Endothelial cell (in vitro differentiated cells): ENCODE measurements at regions not wholly inside any gene's neighbourhood (a gene's known extent, or its start where the extent isn't known, plus 50 kb on each side); places are given as distances from the start of the nearest gene placed in this dataset.

Source experiments
- DNase-seq: peaks from one replicate; pipeline ENCODE4 v3.0.0; 2021; ENCODE audit warnings: low spot score
- H3K27ac Mint-ChIP-seq: one replicate; pipeline ENCODE4 v1.8.0; 2021; ENCODE audit warnings: mixed read lengths, inconsistent platforms; ENCODE audit not compliant: unreplicated experiment
- H3K27me3 Mint-ChIP-seq: one replicate; pipeline ENCODE4 v1.8.0; 2021; ENCODE audit warnings: mild to moderate bottlenecking, moderate library complexity, mixed read lengths, inconsistent platforms; ENCODE audit not compliant: unreplicated experiment
- H3K36me3 Mint-ChIP-seq: one replicate; pipeline ENCODE4 v1.8.0; 2021; ENCODE audit warnings: mild to moderate bottlenecking, low read depth, mixed read lengths, inconsistent platforms; ENCODE audit not compliant: unreplicated experiment
- H3K4me1 Mint-ChIP-seq: one replicate; pipeline ENCODE4 v1.8.0; 2021; ENCODE audit warnings: mild to moderate bottlenecking, mixed read lengths, inconsistent platforms; ENCODE audit not compliant: unreplicated experiment
- H3K4me3 Mint-ChIP-seq: one replicate; pipeline ENCODE4 v1.8.0; 2021; ENCODE audit warnings: mild to moderate bottlenecking, mixed read lengths, inconsistent platforms; ENCODE audit not compliant: unreplicated experiment
- H3K9me3 Mint-ChIP-seq: one replicate; pipeline ENCODE4 v1.8.0; 2021; ENCODE audit warnings: mixed read lengths, inconsistent platforms; ENCODE audit not compliant: unreplicated experiment
- TF ChIP-seq, protein P1 (sequence below): fragments of 200-600 bp; sonication (generic); IDR thresholded peaks from one replicate; pipeline ENCODE4 v1.5.0; 2021; ENCODE audit warnings: antibody characterized with exemption; ENCODE audit not compliant: unreplicated experiment

DNA sequence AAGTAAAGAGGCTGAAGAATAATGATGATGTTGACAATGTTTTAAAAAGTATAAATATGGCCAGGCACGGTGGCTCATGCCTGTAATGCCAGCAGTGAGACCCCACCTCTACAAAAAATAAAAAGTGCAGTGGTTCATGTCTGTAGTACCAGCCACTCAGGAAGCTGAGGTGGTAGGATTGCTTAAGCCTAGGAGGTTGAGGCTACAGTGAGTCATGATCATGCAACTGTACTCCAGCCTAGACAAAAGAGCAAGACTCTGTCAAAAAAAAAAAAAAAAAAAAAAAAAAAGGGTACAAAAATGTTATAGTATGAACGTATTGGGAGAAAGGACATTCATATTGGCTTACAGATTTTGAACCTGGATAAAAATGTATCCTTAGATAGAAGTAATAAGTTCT, 543.1 kb upstream of the IRAK1BP1 start:
- Mint-ChIP-seq H3K36me3 (no peaks in the 10 kb centered on the region), H3K27me3 (no peaks in the 10 kb centered on the region), H3K9me3 (no peaks in the 10 kb centered on the region), H3K27ac (no peak overlapping the region), H3K4me1 (no peaks in the 10 kb centered on the region), H3K4me3 (no peak overlapping the region)
- TF ChIP-seq, protein P1, sequence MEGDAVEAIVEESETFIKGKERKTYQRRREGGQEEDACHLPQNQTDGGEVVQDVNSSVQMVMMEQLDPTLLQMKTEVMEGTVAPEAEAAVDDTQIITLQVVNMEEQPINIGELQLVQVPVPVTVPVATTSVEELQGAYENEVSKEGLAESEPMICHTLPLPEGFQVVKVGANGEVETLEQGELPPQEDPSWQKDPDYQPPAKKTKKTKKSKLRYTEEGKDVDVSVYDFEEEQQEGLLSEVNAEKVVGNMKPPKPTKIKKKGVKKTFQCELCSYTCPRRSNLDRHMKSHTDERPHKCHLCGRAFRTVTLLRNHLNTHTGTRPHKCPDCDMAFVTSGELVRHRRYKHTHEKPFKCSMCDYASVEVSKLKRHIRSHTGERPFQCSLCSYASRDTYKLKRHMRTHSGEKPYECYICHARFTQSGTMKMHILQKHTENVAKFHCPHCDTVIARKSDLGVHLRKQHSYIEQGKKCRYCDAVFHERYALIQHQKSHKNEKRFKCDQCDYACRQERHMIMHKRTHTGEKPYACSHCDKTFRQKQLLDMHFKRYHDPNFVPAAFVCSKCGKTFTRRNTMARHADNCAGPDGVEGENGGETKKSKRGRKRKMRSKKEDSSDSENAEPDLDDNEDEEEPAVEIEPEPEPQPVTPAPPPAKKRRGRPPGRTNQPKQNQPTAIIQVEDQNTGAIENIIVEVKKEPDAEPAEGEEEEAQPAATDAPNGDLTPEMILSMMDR = no peak
- DNase-seq = no peak

DNA sequence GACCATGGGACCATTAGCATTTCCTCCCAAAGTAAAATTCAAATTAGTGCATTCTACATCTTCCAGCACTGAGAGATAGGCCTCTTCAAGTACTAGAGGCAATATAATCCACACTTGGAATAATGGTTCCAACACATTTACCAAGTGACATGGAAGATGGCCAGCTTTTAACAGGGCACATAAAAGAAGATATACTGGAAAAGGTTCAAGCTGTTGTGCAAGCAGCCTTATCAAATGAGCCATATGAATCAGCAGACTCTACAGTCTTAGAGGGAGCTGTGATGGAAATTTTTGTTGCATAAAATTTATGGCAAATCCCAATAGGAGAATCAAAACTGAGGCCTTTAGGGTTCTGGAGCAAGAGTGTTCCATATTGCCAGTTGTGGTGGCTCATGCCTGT, 526.6 kb upstream of the IRAK1BP1 start:
- DNase-seq = no peak
- Mint-ChIP-seq H3K27me3 (no peaks in the 10 kb centered on the region), H3K9me3 (no peaks in the 10 kb centered on the region), H3K4me3 (no peak overlapping the region), H3K36me3 (no peaks in the 10 kb centered on the region), H3K27ac (no peak overlapping the region), H3K4me1 (no peaks in the 10 kb centered on the region)
- TF ChIP-seq, protein P1 = no peak

DNA sequence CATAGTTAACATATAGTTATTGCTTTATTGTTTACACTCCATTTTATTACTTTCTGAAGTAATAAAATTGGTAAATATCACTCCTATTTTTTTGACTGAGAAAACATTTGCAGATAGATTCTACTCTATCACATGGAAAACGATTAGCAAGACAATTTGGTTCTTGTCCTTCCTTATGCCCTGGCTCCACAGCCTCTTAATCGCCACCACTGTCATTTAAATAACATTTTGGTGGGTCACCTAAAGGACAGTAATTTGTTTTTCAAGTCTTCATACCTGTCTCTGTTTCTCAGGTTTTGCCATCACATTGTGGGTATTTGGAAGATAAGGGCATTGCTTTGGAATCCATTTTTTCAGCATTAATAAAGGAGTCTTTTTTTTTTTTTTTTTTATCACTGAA, 521.5 kb upstream of the IRAK1BP1 start:
- no peak overlapping the region for H3K4me3 Mint-ChIP-seq
- peaks cover 4% of the 10 kb centered on the region for H3K4me1 Mint-ChIP-seq
- no peak overlapping the region for H3K27ac Mint-ChIP-seq
- DNase-seq = no peak
- TF ChIP-seq, protein P1 = no peak
- H3K9me3 Mint-ChIP-seq = no peaks in the 10 kb centered on the region
- H3K27me3 Mint-ChIP-seq = no peaks in the 10 kb centered on the region
- H3K36me3 Mint-ChIP-seq = no peaks in the 10 kb centered on the region

DNA sequence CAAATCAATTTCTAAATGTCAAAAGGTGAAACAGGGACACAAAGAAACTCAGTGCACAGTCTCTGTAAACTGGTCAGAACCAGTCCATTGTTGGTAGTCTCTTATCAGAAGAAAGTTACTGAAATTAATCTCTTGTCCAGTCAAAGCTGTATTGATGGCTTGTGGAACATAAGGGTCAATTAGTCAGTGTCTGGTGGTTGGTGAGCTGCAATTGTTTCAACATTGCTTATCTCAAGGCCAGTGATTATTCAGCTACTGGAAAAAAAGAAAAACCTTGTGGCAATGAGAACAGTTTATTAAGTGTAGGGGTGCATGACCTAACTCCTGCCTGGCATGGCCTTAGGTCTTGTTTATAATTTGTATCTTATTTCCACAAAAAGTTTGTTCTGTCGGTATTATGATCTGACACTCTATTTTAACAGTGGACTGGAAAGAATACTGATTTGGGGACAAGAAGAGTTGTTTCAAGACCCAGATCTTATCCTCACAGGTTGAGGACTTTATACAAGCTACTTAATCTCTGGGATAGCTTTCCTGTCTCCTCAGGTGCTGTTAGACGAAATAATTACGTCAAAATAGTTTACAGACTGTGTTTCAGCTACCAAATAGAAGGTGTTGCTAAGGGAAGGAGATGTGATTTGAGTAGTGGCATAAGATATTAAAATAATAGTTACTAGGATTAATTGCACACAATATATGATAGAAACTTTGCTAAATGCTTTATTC, 520.0 kb upstream of the IRAK1BP1 start:
- Mint-ChIP-seq H3K4me1 (peaks cover 4% of the 10 kb centered on the region), H3K9me3 (no peaks in the 10 kb centered on the region), H3K4me3 (no peak overlapping the region), H3K36me3 (no peaks in the 10 kb centered on the region), H3K27me3 (no peaks in the 10 kb centered on the region), H3K27ac (no peak overlapping the region)
- no peak for DNase-seq
- TF ChIP-seq, protein P1 = no peak

DNA sequence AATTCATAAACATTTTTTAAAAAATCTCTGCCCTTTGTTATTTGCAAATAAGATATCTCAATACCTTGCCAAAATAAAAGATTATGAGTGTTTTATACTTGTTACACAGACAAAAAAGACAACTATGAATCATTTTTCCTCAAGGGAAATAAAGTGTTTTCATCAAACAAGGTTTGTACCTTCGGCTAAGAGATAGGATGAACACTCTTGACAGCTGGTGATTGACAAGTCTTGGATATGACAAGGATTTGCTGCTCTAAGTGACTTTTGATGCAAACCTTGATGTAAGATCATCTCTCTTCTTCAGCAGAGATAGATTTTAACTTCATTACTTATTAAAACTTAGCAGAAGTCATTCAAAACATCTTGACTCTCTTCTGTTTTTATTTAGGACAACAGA, 514.3 kb upstream of the IRAK1BP1 start:
- TF ChIP-seq, protein P1 = no peak
- no peak for DNase-seq
- no peak overlapping the region for H3K27ac Mint-ChIP-seq
- no peak overlapping the region for H3K4me3 Mint-ChIP-seq
- no peaks in the 10 kb centered on the region for H3K9me3 Mint-ChIP-seq
- H3K4me1 Mint-ChIP-seq = peaks cover 1% of the 10 kb centered on the region
- no peaks in the 10 kb centered on the region for H3K27me3 Mint-ChIP-seq
- H3K36me3 Mint-ChIP-seq = no peaks in the 10 kb centered on the region
